ENCODE measurements at regions not wholly inside any gene's neighbourhood (a gene's known extent, or its start where the extent isn't known, plus 50 kb on each side); places are given as distances from the start of the nearest gene placed in this dataset.

DNA sequence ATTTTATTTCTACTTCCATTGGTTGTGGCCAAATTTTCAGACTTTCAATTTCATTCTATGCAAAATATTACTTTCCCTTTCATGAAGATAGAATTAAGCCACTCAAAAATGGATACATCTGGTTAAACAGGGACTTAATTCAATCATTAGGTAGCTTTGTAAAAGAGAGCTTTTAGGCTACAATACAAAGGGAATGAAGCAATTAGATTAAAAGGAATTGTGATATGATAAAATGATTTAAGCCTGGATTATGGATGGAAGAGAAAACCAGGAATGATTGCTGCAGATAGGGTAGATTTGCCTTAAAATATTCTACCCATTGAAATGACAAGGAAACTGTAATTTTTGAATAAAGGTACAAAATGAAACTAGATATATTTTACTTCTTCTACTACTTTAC, 134.6 kb upstream of the PDHA2 start (continued):
- TF ChIP-seq ATF2 (IDR thresholded peaks at IDR 0.05; ENCODE audit: low read length), result no peak
- TF ChIP-seq GABPA (IDR thresholded peaks at IDR 0.05; ENCODE audit: borderline replicate concordance, insufficient read depth, low read length), result no peak
- TF ChIP-seq JUND (IDR thresholded peaks at IDR 0.05; ENCODE audit: low read length), result no peak
- no peak for TF ChIP-seq POLR2A (IDR thresholded peaks at IDR 0.05; ENCODE audit: control extremely low read depth in 1 of 2, low read depth in 2 of 2, low read length in 2 of 2)
- TF ChIP-seq RBBP5 (IDR thresholded peaks at IDR 0.05; ENCODE audit: borderline replicate concordance, low read depth, low read length), result no peak
- TF ChIP-seq SRF (IDR thresholded peaks at IDR 0.05; ENCODE audit: low read depth, low read length), result no peak
- TF ChIP-seq BACH1 (IDR thresholded peaks at IDR 0.05; ENCODE audit: low read length), result no peak
